ENCODE measurements at regions not wholly inside any gene's neighbourhood (a gene's known extent, or its start where the extent isn't known, plus 50 kb on each side); places are given as distances from the start of the nearest gene placed in this dataset.
"Not testable (repeated sequence)": the region's sequence is repeated elsewhere in the genome, so short reads cannot be mapped to it uniquely, and the experiment has no call there.

GRCh38 chr1:182249201-182249676 is 142.4 kb downstream of the GLUL start:
- 77 to 84% (median 80%) methylated on average over 14 to 15 of the region's 15 CpGs for WGBS, 4 donors

GRCh38 chr1:182248721-182249120 is 142.9 kb downstream of the GLUL start:
- intact Hi-C loops (cut with DNase I): no loop called here

More at GRCh38 chr1:182249201-182249676, 142.4 kb downstream of the GLUL start:
- no peak for DNase-seq
- intact Hi-C loops (cut with DNase I): no loop called here
- H3K27ac ChIP-seq: no peak overlapping the region
- H3K4me1 ChIP-seq: no peaks in the 10 kb centered on the region
- H3K4me3 ChIP-seq: no peak overlapping the region
- ATAC-seq: peak in 1 of 4 donors; percentile 33
- no peaks in the 10 kb centered on the region for H3K9me3 ChIP-seq
- TF ChIP-seq POLR2A (IDR thresholded peaks at IDR 0.05): no peak
- no peaks in the 10 kb centered on the region for H3K36me3 ChIP-seq
- H3K27me3 ChIP-seq: no peaks in the 10 kb centered on the region

GRCh38 chr1:182247813-182248212 is 143.8 kb downstream of the GLUL start:
- H3K4me1 ChIP-seq; H3K9me3 ChIP-seq; ATAC-seq; H3K4me3 ChIP-seq; H3K27ac ChIP-seq; H3K36me3 ChIP-seq; DNase-seq; intact Hi-C loops (cut with DNase I); H3K27me3 ChIP-seq: not testable (repeated sequence)
- WGBS, 4 donors: 89 to 98% (median 93%) methylated on average over 2 of the region's 2 CpGs

More at GRCh38 chr1:182248721-182249120, 142.9 kb downstream of the GLUL start:
- Histone ChIP-seq H3K27me3 (no peaks in the 10 kb centered on the region), H3K4me1 (no peaks in the 10 kb centered on the region), H3K4me3 (no peak overlapping the region), H3K36me3 (no peaks in the 10 kb centered on the region), H3K27ac (no peak overlapping the region), H3K9me3 (no peaks in the 10 kb centered on the region)
- TF ChIP-seq POLR2A (IDR thresholded peaks at IDR 0.05) (no peak), CTCF (IDR thresholded peaks at IDR 0.05) (no peak)
- DNase-seq: no peak
- ATAC-seq: no peak
- WGBS, 4 donors: 90 to 96% (median 94%) methylated on average over 5 of the region's 5 CpGs

- H3K36me3 ChIP-seq: no peaks in the 10 kb centered on the region
- H3K4me3 ChIP-seq: no peak overlapping the region
- ATAC-seq: no peak
- TF ChIP-seq POLR2A (IDR thresholded peaks at IDR 0.05) (no peak), CTCF (IDR thresholded peaks at IDR 0.05) (no peak)
- DNase-seq: no peak
- 82 to 95% (median 84%) methylated on average over 5 of the region's 5 CpGs for whole genome bisulfite sequencing, 4 donors
- no peaks in the 10 kb centered on the region for H3K9me3 ChIP-seq
- H3K4me1 ChIP-seq: no peaks in the 10 kb centered on the region
- H3K27ac ChIP-seq: no peak overlapping the region
- H3K27me3 ChIP-seq: no peaks in the 10 kb centered on the region
- intact Hi-C loops (cut with DNase I): no loop called here
Measured at GRCh38 chr1:182246783-182247182, 144.8 kb downstream of the GLUL start.

- ATAC-seq: no peak
- no peak for DNase-seq
Measured at GRCh38 chr1:182245040-182245439, 146.6 kb downstream of the GLUL start.

More at GRCh38 chr1:182245040-182245439, 146.6 kb downstream of the GLUL start:
- no peak overlapping the region for H3K27ac ChIP-seq
- no peak for TF ChIP-seq POLR2A (IDR thresholded peaks at IDR 0.05)
- TF ChIP-seq CTCF (IDR thresholded peaks at IDR 0.05): no peak
- H3K36me3 ChIP-seq: no peaks in the 10 kb centered on the region
- H3K27me3 ChIP-seq: no peaks in the 10 kb centered on the region
- 94 to 99% (median 95%) methylated on average over 4 of the region's 4 CpGs for WGBS, 4 donors
- no peaks in the 10 kb centered on the region for H3K9me3 ChIP-seq
- intact Hi-C loops (cut with DNase I): no loop called here
- peaks cover 0 to 4% (median 0%) of the 10 kb centered on the region in 12 donors for H3K4me1 ChIP-seq
- no peak overlapping the region for H3K4me3 ChIP-seq

Data from heart left ventricle (tissue), 16 donors.